ENCODE measurements at regions not wholly inside any gene's neighbourhood (a gene's known extent, or its start where the extent isn't known, plus 50 kb on each side); places are given as distances from the start of the nearest gene placed in this dataset.
A peak's percentile ranks its signal among the peaks of the same experiment; 100 is the strongest.
"Not testable (repeated sequence)": the region's sequence is repeated elsewhere in the genome, so short reads cannot be mapped to it uniquely, and the experiment has no call there.

GRCh38 chr2:123614596-123614995, 410.5 kb upstream of the CNTNAP5 start:
- no peak for DNase-seq

- not testable (repeated sequence) for DNase-seq
Measured at GRCh38 chr2:123618642-123619041, 406.4 kb upstream of the CNTNAP5 start.

DNA sequence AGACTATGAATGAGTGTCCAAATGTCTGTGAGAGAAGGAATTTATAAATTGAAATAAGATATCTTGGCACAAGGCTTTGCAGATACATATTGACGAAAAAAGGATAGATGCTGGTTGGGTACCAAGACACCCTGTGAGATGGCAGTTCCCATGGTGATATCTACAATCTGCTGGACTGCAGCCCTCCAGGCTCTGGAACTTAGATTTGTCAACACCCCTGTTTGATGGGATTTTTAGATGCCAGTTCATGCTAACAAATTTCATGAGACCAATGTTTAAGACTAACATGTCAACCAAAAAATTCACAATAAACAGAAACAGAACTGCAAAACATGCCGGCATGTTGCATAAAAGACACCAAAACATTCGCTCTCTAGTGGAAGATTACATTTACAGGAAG, 400.3 kb upstream of the CNTNAP5 start:
- no peak for DNase-seq

- DNase-seq = no peak
Measured at GRCh38 chr2:123636232-123636631, 388.9 kb upstream of the CNTNAP5 start.

DNA sequence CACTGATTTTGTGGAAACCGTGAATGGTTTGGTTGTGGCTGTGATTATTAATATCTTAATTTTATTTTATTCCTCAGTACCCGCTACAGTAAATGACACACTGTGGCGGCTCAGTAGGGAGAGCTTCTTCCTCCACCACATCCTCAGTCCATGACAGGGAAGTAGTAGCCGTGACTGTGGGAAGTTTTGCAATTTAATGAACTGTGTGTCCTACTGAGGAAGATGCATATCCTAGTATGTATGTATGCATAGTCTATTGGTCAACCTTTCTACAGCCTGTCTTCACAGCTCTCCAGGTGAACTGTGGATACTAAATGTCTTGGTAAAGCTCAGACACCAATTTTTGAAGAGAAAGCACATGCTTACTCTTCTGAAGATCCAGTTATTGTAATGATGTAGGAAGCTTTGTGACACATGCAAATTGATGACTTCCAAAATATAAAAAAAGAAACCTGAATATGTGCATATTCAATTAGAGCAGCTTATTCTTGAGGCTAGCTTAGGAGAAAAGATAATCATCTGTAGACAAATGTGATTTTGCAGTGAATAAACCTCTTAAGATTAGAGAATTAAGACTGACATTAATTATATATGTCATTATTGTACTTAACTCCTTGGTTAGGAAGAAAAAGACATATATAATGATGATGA, 384.3 kb upstream of the CNTNAP5 start:
- no peak for DNase-seq

DNA sequence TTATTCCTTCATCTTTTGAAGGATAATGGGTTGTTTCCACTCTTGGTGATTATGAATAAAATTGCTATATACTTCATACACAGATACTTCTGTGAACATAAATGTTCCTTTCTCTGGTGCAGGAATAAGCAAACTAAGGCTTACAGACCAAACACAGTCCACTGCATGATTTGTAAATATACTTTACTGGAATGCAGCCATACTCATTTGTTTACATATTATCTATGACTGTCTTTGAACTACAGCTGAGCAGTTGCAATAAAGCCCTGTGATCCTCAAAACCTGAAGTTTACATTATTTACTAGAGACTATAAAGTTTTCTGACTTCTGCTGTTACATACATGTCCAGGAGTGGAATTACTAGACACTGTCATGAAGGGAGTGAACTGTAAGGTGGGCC, 381.0 kb upstream of the CNTNAP5 start:
- no peak for DNase-seq

DNA sequence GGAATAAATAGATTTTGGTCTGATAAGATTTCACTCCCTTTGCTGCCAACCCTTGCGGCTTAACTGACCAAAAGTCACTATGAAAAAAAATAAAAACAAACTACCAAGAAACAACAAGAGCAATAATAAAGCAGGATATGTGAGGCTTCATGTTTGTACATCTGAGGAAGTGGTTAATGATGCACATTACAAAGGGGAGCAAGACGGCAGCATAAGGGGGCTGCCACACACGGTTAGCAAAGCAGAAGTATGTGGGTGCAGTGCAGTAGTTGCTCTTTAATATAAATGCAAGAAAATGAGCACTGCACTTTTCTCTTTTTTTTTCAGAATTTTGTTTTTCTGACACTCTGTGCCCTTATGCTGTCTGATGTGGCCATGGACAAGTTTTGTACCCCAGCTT, 377.1 kb upstream of the CNTNAP5 start:
- no peak for DNase-seq

DNA sequence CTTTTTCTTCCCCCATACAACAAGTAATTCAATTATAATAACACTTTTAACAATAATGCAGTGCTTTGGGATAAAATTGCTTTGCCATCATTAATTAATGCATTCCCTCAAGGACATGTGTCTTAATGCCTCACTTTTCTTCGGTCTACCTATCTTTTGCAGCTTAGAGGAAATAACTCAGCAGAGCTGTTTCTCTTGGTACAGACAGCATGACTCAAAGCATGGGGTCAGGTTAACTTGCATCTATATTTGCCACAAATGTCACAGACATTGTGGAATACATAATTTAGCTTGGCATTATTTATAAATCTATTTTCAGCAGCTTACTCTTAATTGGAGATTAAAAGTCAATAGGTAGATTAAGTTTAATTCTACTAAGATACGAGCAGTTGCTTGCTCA, 376.1 kb upstream of the CNTNAP5 start:
- DNase-seq = no peak

GRCh38 chr2:123651151-123651550, 373.9 kb upstream of the CNTNAP5 start:
- no peak for DNase-seq

GRCh38 chr2:123652320-123652719, 372.8 kb upstream of the CNTNAP5 start:
- no peak for DNase-seq

- no peak for DNase-seq
Measured at GRCh38 chr2:123656590-123656989, 368.5 kb upstream of the CNTNAP5 start.

- DNase-seq = no peak
Measured at GRCh38 chr2:123659120-123659519, 366.0 kb upstream of the CNTNAP5 start.

DNA sequence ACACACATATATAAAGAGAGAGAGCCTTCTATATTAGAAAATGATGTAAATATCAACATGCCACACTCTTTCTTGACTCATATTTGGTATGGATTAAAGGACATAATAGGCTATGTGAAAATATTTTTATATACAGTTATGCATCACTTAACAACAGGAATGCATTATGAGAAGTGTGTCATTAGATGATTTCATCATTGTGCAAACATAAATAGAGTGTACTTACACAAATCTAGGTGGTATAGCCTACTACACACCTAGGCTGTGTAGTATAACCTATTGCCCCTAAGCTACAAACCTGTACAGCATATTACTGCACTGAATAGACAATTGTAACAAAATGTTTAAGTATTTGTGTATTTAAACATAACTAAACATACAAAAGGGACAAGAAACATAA, 354.8 kb upstream of the CNTNAP5 start:
- DNase-seq = peak; percentile 1

DNA sequence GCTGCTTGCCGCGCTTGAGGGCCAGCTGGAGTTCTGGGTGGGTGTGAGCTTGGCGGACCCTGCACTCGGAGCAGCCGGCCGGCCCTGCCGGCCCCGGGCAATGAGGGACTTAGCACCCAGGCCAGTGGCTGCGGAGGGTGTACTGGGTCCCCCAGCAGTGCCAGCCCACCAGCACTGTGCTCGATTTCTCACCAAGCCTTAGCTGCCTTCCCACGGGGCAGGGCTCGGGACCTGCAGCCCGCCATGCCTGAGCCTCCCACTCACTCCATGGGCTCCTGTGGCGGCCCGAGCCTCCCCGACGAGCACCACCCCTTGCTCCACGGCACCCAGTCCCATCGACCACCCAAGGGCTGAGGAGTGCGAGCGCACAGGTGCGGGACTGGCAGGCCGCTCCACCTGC, 341.3 kb upstream of the CNTNAP5 start:
- not testable (repeated sequence) for DNase-seq

DNA sequence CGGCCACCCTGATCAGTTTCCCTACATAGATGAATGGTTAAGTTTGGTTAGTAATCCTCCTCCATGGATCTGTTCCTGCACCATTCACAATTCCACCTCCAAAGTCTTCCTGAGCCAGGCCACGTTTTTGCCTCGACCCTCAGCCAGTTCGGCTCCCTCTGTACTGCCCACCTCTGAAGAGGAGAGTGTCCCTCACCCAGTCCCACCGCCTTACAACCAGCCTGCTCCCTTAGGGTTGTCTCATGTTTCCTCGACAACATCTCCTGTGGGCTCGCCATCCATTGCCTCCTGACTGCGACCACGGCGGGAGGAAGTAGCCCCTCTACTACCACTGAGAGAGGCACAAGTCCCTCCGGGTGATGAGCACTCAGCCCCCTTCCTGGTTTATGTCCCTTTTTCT, 338.0 kb upstream of the CNTNAP5 start:
- DNase-seq = no peak

DNA sequence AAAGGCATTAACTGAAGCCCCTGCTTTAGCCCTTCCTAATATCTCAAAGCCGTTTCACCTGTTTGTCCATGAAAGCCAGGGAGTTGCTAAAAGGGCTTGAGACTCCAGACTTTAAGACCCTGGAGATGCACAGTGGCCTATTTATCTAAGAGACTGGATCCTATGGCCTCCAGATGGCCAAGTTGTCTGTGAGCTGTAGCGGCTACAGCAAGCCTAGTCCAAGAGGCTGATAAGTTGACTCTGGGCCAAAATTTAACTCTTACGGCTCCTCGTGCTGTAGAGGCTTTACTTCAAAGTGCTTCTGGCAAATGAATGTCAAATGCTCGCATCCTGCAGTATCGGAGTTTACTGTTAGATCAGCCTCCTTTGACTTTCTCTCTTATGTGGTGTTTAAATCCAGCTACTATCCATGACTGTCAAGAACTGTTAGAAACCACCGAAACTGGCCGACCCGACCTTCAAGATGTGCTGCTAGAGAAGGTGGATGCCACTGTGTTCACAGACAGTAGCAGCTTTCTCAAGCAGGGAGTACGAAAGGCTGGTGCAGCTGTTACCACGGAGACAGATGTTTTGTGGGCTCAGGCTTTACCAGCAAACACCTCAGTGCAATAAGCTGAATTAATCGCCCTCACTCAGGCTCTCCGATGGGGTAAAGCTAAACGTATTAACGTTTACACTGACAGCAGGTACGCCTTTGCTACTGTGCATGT, 336.7 kb upstream of the CNTNAP5 start:
- no peak for DNase-seq

DNA sequence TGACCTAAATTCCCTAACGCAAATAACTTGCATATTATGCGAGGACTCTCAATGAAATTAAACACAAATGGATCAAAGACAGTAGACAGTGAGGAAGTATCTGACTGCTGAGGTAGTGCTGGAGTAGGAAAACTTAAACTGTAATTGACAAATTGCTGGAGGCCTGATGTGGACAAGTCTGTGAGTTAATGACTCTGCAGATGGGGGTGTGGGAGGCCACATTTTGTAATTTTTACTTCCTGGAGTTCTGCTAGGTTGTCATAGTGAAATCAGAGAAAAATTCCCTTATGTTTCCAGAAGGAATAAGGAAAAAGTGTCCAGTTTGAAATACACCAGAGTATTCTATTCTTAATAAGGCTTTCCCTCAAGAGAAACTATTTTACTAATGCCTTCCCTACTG, 333.0 kb upstream of the CNTNAP5 start:
- no peak for DNase-seq

DNA sequence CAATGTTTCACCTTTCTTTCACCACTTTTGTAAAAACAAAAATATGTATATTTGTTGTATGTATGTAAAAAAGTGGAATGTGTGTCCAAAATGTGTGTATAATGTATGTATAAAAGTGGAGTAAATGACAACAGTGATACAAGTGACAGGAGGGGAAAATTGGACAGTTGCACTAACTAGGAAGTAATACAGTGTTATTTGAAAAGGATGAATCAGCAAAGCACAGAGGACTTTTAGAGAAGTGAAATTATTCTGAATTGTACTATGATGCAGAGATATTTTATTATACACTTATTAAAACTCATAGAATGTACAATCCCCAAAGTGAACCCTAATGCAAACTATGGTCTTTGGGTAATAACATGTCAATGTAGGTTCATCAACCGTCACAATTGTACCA, 331.3 kb upstream of the CNTNAP5 start:
- DNase-seq = no peak

- no peak for DNase-seq
Measured at GRCh38 chr2:123695426-123695825, 329.7 kb upstream of the CNTNAP5 start.

DNA sequence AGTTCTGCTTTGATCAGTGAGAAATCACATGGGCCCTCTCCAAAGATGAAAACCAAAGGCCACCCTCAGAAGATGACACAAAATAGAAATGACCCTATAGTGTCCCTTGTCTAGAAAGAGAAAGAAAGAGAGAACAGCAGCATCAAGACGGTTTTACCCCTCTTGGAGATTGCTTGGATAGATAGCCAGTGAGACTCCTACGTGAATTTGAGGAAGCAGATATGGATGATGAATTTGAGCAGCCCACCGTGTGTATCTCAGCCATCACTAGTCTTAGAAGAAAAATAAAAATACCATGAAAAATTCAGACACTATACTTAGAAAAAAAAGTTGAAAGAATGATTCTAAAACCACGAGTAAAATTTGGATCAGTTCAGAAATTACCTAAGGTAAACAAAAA, 329.1 kb upstream of the CNTNAP5 start:
- DNase-seq = no peak

DNA sequence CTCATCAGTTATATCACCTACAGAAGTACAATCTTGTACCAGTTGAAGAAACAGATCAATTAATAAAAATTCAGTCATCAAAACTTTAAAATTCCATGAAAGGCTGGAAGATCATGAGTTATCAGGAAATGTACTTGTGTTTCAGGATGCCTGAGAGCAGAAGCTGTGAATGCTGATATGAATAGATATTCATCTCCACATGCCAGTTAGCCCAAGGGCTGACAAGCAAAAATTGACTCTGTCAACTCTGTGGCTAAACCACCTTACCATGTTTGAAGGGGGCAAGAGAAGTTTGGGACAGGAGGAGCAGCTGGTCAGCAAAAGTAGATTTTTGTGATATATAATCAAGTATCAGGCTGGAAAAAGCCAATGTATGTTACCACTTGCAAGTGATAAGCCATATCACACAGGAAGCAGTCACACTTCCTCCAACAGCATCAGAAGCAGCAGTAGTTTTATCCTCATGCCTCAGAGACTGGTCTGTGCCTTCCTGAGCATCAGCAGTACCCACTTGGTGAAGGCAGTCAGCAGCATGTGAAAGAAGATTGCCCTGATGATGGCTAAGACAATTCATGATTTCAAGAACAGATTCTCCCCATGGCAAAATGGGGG, 328.2 kb upstream of the CNTNAP5 start:
- no peak for DNase-seq

GRCh38 chr2:123715467-123715982, 309.6 kb upstream of the CNTNAP5 start:
- DNase-seq = no peak

DNA sequence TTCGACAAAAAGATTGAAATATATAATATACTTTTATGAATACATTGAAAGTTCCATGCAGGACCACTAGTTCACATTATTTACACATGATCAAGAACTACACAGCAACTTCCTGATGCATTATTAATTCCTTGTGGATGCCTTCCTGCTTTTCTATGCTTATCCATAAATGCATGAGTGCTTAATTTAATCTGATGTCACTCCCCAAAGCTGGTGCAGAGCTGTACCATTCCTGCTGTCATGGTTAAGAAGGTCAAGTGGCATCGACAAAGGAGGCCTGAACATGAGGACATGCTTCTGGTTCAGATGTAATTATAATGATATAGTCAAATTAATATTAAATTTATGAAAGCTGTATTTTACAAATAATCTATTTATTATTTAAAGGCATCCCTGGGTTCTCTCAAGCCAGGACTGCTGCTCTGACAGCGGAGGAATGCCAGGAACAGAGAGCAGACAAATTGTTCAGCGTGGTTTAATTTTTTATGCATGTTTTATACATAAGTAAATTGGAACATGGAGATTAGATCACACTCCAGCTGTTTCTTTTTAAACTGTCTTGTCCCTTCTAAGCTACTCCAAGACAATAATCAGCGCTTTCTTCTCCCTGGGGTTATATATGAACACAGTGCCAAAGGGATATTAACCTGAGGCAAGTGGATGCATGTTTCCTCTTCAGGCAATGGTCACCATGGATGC, 307.3 kb upstream of the CNTNAP5 start:
- DNase-seq = no peak

GRCh38 chr2:123720760-123721159, 304.3 kb upstream of the CNTNAP5 start:
- no peak for DNase-seq
